SK-N-SH treated with all-trans-retinoic acid at 6 μM for 48 hours (cell line): ENCODE measurements at regions not wholly inside any gene's neighbourhood (a gene's known extent, or its start where the extent isn't known, plus 50 kb on each side); places are given as distances from the start of the nearest gene placed in this dataset.

Experiments
- CSRNP3 ChIP-seq: fragments of 250-450 bp; sonication (Bioruptor Pico); IDR thresholded peaks from 2 replicates; pipeline ENCODE4 v1.5.1; 2021; ENCODE audit warnings: mild to moderate bottlenecking, moderate library complexity
- GLIS3 ChIP-seq: fragments of 250-450 bp; sonication (Bioruptor Pico); IDR thresholded peaks from 2 replicates; pipeline ENCODE4 v1.5.0; 2020; ENCODE audit warnings: mild to moderate bottlenecking, moderate library complexity
- PATZ1 ChIP-seq: fragments of 250-450 bp; sonication (Bioruptor Pico); IDR thresholded peaks from 2 replicates; pipeline ENCODE4 v1.8.0; 2020; ENCODE audit warnings: mild to moderate bottlenecking, moderate library complexity, borderline replicate concordance
- RARB ChIP-seq: fragments of 250-450 bp; sonication (Bioruptor Pico); IDR thresholded peaks from 2 replicates; pipeline ENCODE4 v1.8.0; 2021; ENCODE audit warnings: mild to moderate bottlenecking, moderate library complexity
- SNAI2 ChIP-seq: fragments of 250-450 bp; sonication (Bioruptor Pico); IDR thresholded peaks from 2 replicates; pipeline ENCODE4 v1.5.0; 2020; ENCODE audit warnings: mild to moderate bottlenecking, moderate library complexity
- TOX ChIP-seq: fragments of 250-450 bp; sonication (Bioruptor Pico); IDR thresholded peaks from 2 replicates; pipeline ENCODE4 v1.8.0; 2021; ENCODE audit warnings: mild to moderate bottlenecking, moderate library complexity, borderline replicate concordance
- TSHZ2 ChIP-seq: fragments of 250-450 bp; sonication (Bioruptor Pico); IDR thresholded peaks from 2 replicates; pipeline ENCODE4 v1.5.0; 2020; ENCODE audit warnings: mild to moderate bottlenecking, moderate library complexity
- ZNF8 ChIP-seq: fragments of 450-650 bp; formaldehyde crosslinking; IDR thresholded peaks from 2 replicates; pipeline ENCODE4 v1.5.0; 2020; ENCODE audit warnings: mild to moderate bottlenecking, moderate library complexity
- TF ChIP-seq, protein P1 (sequence below): fragments of 250-450 bp; sonication (Bioruptor Pico); IDR thresholded peaks from 2 replicates; pipeline ENCODE4 v1.5.1; 2020; ENCODE audit warnings: low read depth, mild to moderate bottlenecking, moderate library complexity

DNA sequence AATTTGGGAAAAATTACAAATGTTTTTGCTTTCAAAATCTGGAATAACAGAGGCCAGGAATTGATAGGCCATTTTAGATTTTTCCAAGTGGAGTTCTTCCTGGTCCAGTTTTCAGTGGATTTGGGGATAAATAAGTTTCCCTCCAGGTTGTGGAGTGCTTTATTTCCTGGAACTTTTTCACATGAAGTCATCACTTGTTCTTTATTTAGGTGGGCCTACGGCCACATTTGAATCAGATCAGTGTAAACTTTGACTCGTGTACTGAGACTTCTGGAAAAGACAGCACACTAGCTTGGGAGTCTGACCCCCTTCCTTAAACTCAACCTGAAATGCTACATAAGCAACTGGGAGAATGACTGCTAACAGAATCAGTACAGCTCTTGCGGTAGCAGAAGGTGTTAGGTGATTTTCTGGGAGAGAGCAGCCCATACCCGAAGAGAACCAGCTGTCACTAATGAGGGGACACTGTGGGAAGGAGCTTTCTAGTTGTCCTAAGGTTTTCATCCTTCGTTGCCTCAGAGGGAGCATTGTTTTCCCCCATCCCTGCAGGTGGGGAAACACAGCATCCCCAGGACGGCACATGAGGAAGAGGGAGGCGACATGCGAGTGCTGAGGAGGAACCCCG lies 235.2 kb upstream of the FAT1 start:
- no peak for TF ChIP-seq TOX (CRISPR knock-in tag)
- no peak for TF ChIP-seq TSHZ2 (CRISPR knock-in tag)
- no peak for TF ChIP-seq RARB (CRISPR knock-in tag)
- TF ChIP-seq, protein P1, sequence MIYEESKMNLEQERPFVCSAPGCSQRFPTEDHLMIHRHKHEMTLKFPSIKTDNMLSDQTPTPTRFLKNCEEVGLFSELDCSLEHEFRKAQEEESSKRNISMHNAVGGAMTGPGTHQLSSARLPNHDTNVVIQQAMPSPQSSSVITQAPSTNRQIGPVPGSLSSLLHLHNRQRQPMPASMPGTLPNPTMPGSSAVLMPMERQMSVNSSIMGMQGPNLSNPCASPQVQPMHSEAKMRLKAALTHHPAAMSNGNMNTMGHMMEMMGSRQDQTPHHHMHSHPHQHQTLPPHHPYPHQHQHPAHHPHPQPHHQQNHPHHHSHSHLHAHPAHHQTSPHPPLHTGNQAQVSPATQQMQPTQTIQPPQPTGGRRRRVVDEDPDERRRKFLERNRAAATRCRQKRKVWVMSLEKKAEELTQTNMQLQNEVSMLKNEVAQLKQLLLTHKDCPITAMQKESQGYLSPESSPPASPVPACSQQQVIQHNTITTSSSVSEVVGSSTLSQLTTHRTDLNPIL (CRISPR knock-in tag), result no peak
- no peak for TF ChIP-seq CSRNP3 (CRISPR knock-in tag)
- TF ChIP-seq SNAI2 (CRISPR knock-in tag), result no peak
- TF ChIP-seq PATZ1 (CRISPR knock-in tag), result no peak
- TF ChIP-seq GLIS3 (CRISPR knock-in tag), result no peak
- no peak for TF ChIP-seq ZNF8 (CRISPR knock-in tag)
